Prostate gland (tissue), 2 donors: ENCODE measurements at regions not wholly inside any gene's neighbourhood (a gene's known extent, or its start where the extent isn't known, plus 50 kb on each side); places are given as distances from the start of the nearest gene placed in this dataset.

Source experiments
- DNase-seq: peaks from one replicate; pipeline ENCODE4 v3.0.0-alpha.2; 2019; ENCODE audit warnings: low spot score
- H3K27ac ChIP-seq, 2 donors: fragments of 200-600 bp; sonication (generic); 2 replicates each; pipeline ENCODE4 v1.5.1; 2017 to 2019
- H3K27me3 ChIP-seq: fragments of 200-600 bp; sonication (generic); replicated peaks from 2 replicates; pipeline ENCODE4 v1.5.1; 2019; ENCODE audit not compliant: insufficient read depth
- H3K36me3 ChIP-seq, 2 donors: fragments of 200-600 bp; sonication (generic); 1 replicate in 1 of 2; 2 replicates in 1 of 2; pipeline versions ENCODE4 v1.5.1 to v1.8.1; 2017 to 2019
- H3K4me1 ChIP-seq: fragments of 200-600 bp; sonication (generic); replicated peaks from 2 replicates; pipeline ENCODE4 v1.5.1; 2019
- H3K4me3 ChIP-seq, 2 donors: fragments of 200-600 bp; sonication (generic); 2 replicates each; pipeline ENCODE4 v1.5.1; 2017 to 2019
- H3K9me3 ChIP-seq: fragments of 200-600 bp; sonication (generic); 2 replicates; pipeline ENCODE4 v1.5.1; 2017
- POLR2A ChIP-seq: fragments of 450-650 bp; IDR thresholded peaks from one replicate; pipeline ENCODE4 v1.6.1; 2016; ENCODE audit warnings: antibody characterized with exemption, mild to moderate bottlenecking
- POLR2AphosphoS5 ChIP-seq: sonication (generic); formaldehyde crosslinking; IDR thresholded peaks from one replicate; pipeline ENCODE4 v1.6.1; 2017; ENCODE audit warnings: antibody characterized with exemption
- WGBS: methylation state at CpG from one replicate; pipeline ENCODE4 v1.1.5; 2018; 5-methylcytosine and 5-hydroxymethylcytosine counted together
- intact Hi-C: fragments of 100-400 bp; cut with DNase I; formaldehyde crosslinking; loops from one replicate; pipeline ENCODE4 v1.14.2; 2022
- TF ChIP-seq, protein P1 (sequence below), 4 experiments: fragments of 200-600 bp in 2 of 4; fragments of 450-650 bp in 2 of 4; sonication (generic) in 2 of 4; IDR thresholded peaks; 1 replicate in 3 of 4; 2 replicates in 1 of 4; pipeline ENCODE4 v1.5.1; 2016 to 2019; ENCODE audit warnings: antibody characterized with exemption in 4 of 4, mild to moderate bottlenecking in 2 of 4, moderate library complexity in 2 of 4

DNA sequence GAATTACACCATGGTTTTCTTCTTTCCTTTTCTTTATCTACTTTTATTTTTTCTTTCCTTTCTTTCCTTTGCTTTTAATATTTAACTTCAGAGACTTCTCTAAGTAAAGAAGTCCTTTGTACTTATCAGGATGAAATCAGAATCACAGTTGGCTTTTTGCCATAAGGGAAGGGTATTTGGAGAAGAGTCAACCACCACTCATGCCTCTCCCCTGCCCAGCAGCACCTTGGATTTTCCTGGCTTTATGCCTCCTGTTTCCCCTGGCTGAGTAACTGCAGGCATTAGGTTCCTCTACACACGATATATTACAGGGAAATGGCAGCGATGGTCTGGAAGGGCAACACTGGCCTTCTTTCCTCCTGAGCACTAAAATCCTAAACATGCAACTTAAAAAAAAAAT is 266.4 kb upstream of the CAND1 start:
- intact Hi-C loops, result no loop called here
- 36% methylated on average over 2 of the region's 2 CpGs for WGBS
- H3K9me3 ChIP-seq, result no peaks in the 10 kb centered on the region
- H3K4me1 ChIP-seq, result no peaks in the 10 kb centered on the region
- no peak for TF ChIP-seq POLR2A
- TF ChIP-seq POLR2AphosphoS5, result no peak
- TF ChIP-seq, protein P1, sequence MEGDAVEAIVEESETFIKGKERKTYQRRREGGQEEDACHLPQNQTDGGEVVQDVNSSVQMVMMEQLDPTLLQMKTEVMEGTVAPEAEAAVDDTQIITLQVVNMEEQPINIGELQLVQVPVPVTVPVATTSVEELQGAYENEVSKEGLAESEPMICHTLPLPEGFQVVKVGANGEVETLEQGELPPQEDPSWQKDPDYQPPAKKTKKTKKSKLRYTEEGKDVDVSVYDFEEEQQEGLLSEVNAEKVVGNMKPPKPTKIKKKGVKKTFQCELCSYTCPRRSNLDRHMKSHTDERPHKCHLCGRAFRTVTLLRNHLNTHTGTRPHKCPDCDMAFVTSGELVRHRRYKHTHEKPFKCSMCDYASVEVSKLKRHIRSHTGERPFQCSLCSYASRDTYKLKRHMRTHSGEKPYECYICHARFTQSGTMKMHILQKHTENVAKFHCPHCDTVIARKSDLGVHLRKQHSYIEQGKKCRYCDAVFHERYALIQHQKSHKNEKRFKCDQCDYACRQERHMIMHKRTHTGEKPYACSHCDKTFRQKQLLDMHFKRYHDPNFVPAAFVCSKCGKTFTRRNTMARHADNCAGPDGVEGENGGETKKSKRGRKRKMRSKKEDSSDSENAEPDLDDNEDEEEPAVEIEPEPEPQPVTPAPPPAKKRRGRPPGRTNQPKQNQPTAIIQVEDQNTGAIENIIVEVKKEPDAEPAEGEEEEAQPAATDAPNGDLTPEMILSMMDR (IDR thresholded peaks at IDR 0.05), result no peak
- H3K27me3 ChIP-seq, result no peaks in the 10 kb centered on the region
- no peak overlapping the region for H3K27ac ChIP-seq
- H3K4me3 ChIP-seq, result no peak overlapping the region
- H3K36me3 ChIP-seq, result no peaks in the 10 kb centered on the region
- DNase-seq, result no peak

- WGBS, result 52% methylated on average over 2 of the region's 2 CpGs
- DNase-seq, result no peak
- no peaks in the 10 kb centered on the region for H3K27me3 ChIP-seq
- no peak overlapping the region for H3K4me3 ChIP-seq
- intact Hi-C loops, result no loop called here
- no peak for TF ChIP-seq POLR2A
- TF ChIP-seq, protein P1 (IDR thresholded peaks at IDR 0.05), result no peak
- no peak for TF ChIP-seq POLR2AphosphoS5
- no peaks in the 10 kb centered on the region for H3K9me3 ChIP-seq
- H3K36me3 ChIP-seq, result no peaks in the 10 kb centered on the region
- H3K4me1 ChIP-seq, result no peaks in the 10 kb centered on the region
- no peak overlapping the region for H3K27ac ChIP-seq
Observed at GRCh38 chr12:67006610-67007009, 262.5 kb upstream of the CAND1 start.

DNA sequence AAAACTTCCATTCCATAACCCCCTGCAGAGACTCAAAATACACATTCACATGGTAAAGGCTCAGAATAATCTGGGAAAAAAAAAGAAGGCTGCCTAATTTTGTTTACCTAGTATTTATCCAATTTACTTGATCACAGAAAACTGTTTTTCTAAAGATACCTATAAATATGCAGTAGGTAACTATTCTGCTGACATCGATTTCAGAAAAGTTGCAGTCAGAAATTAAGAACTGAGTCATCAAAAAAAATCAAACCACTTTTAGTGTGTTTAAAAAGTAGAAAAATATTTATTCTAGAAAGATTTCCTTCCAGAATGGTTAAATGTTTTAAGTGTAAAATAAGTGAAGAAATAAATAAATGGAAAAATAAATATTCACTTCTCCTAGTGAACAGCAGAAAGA is 254.5 kb upstream of the CAND1 start:
- no peaks in the 10 kb centered on the region for H3K9me3 ChIP-seq
- no peak overlapping the region for H3K27ac ChIP-seq
- TF ChIP-seq POLR2A (no peak), POLR2AphosphoS5 (no peak)
- TF ChIP-seq, protein P1 (IDR thresholded peaks at IDR 0.05), result no peak
- intact Hi-C loops, result no loop called here
- H3K4me3 ChIP-seq, result no peak overlapping the region
- H3K27me3 ChIP-seq, result no peaks in the 10 kb centered on the region
- no peak for DNase-seq
- no peaks in the 10 kb centered on the region for H3K36me3 ChIP-seq
- no peaks in the 10 kb centered on the region for H3K4me1 ChIP-seq
- WGBS, result 90% methylated on average over 1 of the region's 1 CpG

- no peaks in the 10 kb centered on the region for H3K36me3 ChIP-seq
- H3K9me3 ChIP-seq, result no peaks in the 10 kb centered on the region
- no peak for DNase-seq
- intact Hi-C loops, result no loop called here
- no peak overlapping the region for H3K4me3 ChIP-seq
- WGBS, result 94% methylated on average over 5 of the region's 5 CpGs
- no peaks in the 10 kb centered on the region for H3K4me1 ChIP-seq
- TF ChIP-seq POLR2A (no peak), POLR2AphosphoS5 (no peak)
- TF ChIP-seq, protein P1 (IDR thresholded peaks at IDR 0.05), result no peak
- no peaks in the 10 kb centered on the region for H3K27me3 ChIP-seq
- H3K27ac ChIP-seq, result no peak overlapping the region
Observed at GRCh38 chr12:67018105-67018504, 251.1 kb upstream of the CAND1 start.

GRCh38 chr12:67019070-67019469 is 250.1 kb upstream of the CAND1 start:
- Histone ChIP-seq H3K36me3 (no peaks in the 10 kb centered on the region), H3K9me3 (no peaks in the 10 kb centered on the region), H3K4me1 (no peaks in the 10 kb centered on the region), H3K27ac (peak overlapping the region in 1 of 2 donors; percentile 11), H3K27me3 (no peaks in the 10 kb centered on the region), H3K4me3 (no peak overlapping the region)
- TF ChIP-seq, protein P1 (IDR thresholded peaks at IDR 0.05), result no peak
- TF ChIP-seq POLR2AphosphoS5, result peak; percentile 41
- DNase-seq, result peak; percentile 36
- intact Hi-C loops, result no loop called here
- 12% methylated on average over 10 of the region's 10 CpGs for WGBS
